ENCODE measurements at regions not wholly inside any gene's neighbourhood (a gene's known extent, or its start where the extent isn't known, plus 50 kb on each side); places are given as distances from the start of the nearest gene placed in this dataset.

DNA sequence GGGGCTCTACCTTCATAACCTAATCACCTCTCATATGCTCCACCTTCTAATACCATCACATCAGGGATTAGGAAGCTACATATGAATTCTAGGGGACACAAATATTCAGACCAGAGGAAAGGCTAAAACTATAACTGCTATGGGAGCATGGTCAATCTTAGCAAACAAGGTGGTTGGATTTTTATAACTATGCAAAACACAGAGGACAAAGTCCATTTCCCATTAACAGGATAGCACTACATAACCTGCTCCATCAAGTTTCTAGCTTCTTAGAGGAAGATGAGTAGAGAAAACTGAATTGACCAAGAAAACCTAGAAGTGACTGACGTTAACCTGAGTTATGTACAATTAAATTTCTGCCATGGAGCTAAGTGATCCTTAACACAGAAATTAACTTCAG is 398.6 kb downstream of the TBL1XR1 start:
- DNase-seq (ENCODE audit: low read depth in 2 of 3, low spot score in 1 of 3): no peak

DNA sequence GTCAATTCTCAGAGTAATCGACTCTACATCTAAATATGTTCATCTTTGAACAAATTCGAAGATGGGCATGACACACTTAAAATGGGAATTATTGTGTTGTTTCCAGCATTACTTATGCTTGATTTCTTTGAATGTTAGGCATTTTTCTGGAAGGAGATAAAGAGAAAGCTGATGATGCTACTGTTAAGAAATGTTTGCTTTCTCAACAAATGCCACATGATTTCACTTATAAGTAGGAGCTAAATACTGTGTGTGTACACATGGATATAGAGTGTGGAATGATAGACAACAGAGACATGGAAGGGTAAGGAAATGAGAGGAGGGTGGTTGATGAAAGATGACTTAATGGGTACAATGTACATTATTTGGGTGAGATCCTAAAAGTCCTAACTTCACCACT is 400.9 kb downstream of the TBL1XR1 start:
- no peak for DNase-seq (ENCODE audit: low read depth in 2 of 3, low spot score in 1 of 3)

DNA sequence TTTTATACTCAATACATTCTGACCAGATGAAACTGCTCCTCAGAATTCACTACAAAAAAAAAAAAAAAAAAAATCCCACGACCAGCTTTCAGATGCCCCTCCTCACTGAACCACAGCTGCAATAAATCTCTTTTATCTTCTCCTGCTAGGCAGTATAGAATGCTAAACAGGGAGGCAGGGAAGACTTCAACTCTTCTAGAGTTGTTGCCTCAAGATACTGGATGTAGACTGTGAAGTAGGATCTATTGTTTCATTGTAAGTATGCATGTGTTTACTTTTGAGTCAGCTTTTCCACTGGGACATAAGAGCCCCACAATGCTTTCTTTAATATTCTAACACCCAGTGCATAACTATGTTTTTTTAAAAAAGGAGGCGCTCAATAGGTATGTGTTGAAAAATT is 401.4 kb downstream of the TBL1XR1 start:
- DNase-seq (ENCODE audit: low read depth in 2 of 3, low spot score in 1 of 3): no peak

DNA sequence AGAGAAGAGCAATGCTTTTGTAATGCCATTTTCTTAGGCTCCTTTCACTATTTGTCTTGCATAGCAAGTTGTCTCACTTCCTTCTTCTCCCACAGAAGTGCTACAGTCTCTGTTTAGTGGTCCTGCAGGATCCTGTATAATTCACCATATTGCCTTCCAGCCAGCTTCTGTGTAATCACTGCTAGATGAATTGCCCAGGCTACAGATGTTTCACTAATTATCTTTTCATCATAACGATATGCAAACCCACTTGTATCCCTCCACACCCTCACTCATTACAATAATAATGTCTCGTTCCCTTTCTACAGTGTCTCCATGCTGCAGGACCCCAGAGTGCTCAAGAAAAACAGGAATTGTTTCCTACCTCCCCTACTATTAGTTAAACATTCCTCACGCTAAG is 402.9 kb downstream of the TBL1XR1 start:
- no peak for DNase-seq (ENCODE audit: low read depth in 2 of 3, low spot score in 1 of 3)

DNA sequence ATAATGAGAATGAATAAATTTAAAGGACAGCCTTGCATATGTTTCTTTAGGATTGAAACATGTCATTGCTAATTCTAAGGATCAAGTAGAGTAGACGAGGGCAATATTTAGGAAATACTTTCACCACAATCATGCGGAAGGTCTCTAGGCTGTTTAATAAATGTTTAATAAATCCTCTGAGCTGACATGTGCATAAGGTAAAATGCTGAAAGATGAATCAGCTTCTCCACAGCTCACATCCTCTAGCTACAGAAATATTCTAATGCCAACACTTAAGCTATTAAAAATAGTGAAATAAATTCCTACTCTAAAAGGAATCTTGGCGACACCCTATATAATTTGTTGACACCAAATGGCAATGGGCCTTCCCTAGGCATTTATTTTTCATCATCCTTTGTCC is 407.3 kb downstream of the TBL1XR1 start:
- no peak for DNase-seq (ENCODE audit: low read depth in 2 of 3, low spot score in 1 of 3)

DNA sequence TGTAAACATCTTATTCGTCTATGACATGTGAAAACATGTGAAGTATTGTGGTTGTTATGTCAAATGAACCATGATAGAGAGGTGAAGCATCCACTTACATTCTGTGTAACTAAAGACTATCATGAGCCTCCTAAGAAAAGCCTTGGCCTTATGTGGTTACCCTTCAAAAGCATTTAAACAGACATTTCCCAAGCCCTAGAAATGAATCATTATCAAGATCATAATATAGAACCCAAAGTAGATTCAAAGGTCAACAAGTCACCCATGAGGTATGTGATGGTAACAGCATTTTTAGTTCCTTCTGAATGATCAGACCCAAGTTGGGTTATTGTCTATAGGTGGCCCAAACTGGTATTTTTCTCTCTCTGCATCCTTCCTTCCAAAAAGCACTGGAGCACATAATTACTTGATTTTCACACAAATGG is 408.0 kb downstream of the TBL1XR1 start:
- no peak for DNase-seq (ENCODE audit: low read depth in 2 of 3, low spot score in 1 of 3)

DNA sequence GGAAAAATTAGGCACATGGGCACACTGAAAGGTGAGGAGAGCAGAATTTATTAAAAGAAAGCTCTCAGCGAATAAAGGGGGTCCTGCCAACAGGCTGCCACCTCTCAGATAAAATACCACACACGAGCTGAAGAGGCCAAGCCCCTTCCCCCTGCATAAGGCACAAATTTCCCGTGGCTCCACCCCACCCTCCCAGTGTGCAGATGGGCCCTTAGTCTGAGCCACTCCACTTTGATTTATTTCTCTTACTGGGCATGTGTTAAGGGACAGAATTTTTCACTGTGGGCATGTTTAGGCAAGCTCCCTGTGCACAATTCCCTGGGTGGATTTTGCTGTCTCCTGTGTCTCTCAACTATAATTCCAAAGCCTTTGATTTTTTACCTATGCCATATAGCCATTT is 409.8 kb downstream of the TBL1XR1 start:
- DNase-seq (ENCODE audit: low read depth in 2 of 3, low spot score in 1 of 3): no peak

DNA sequence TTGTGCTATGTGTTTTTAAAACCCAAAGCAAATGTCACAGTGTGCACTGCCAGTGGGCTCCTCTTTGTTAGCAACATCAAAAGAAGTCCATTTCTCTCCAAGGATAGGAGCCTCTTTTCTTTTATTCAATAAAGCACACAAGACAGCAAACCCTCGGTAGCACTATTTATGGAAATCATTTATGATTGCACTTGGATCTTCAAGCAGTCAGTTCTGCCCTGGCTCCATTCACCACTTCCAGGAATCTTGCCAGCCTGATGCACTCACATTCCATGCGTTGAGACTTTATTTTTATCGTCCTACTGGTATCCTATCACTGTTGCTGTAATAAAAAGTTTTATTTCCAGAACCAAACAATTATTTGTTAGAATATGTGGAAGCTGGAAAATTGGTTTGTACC is 412.1 kb downstream of the TBL1XR1 start:
- no peak for DNase-seq (ENCODE audit: low read depth in 2 of 3, low spot score in 1 of 3)

DNA sequence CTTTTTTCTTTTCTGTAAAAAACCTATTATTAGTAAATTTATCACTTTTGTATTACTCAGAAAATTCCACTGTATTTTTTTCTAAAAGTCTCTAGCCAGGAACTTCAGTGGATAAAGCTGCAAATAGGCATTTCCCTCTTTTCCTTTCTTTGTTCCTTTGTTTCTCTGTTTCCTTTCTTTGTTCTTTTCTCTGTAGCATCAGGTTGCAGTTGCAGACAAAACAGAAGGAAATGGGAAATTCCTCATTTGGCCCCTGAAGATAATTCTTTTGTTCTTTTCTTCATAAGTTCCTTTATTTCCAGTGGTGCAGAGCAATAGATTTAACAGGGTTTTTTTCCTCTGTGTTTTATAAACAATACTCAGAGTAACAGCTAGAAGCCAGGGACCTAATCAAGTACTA is 416.5 kb downstream of the TBL1XR1 start:
- DNase-seq (ENCODE audit: low read depth in 2 of 3, low spot score in 1 of 3): no peak

DNA sequence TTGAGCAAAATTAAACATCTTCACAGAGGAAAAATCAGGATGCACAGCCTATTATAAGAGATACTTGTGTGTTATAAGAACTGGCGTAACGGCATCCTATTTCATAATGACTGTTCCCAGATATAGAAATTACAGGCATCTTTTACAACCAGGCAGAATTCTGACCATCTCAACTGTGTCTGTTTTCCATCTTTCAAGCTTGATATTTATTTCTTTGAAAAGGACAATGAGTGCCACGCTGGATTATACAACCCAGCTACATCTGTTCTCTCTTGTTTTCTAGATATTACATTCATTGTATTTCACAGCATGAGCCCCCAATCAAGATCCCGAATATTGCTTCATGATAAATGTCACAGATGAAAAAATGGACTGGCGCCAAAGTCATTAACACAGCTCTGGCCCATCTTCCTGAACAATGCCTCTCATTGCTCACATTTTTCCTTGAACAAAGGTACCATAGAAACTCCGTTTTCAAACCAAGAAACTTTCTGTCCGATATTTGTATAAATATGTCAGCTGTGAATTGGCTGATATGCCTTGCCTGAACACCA is 420.6 kb downstream of the TBL1XR1 start:
- no peak for DNase-seq (ENCODE audit: low read depth in 2 of 3, low spot score in 1 of 3)

DNA sequence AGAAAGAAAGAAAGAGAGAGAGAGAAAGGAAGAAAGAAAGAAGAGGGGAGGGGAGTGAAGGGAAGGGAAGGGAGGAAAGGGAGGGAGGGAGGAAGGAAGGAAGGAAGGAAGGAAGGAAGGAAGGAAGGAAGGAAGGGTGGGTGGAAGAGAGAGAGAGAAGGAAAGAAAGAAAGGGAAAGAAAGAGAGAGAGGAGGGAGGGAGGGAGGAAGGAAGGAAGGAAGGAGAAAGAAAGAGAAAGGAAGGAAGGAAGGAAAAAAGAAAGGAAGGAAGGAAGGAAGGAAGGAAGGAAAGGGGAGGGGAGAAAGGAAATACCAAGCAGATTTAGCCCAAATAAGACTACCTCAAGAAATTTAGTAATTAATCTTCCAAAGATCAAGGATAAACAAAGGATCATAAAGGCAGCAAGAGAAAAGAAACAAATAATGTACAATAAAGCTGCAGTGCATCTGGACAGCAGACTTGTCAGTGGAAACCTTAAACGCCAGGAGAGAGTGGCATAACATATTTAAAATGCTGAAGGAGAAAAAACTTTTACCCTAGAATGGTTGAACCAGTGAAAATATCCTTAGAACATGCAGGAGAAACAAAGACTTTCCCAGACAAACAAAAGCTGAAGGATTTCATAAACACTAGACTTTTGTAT is 427.6 kb downstream of the TBL1XR1 start:
- no peak for DNase-seq (ENCODE audit: low read depth in 2 of 3, low spot score in 1 of 3)

DNA sequence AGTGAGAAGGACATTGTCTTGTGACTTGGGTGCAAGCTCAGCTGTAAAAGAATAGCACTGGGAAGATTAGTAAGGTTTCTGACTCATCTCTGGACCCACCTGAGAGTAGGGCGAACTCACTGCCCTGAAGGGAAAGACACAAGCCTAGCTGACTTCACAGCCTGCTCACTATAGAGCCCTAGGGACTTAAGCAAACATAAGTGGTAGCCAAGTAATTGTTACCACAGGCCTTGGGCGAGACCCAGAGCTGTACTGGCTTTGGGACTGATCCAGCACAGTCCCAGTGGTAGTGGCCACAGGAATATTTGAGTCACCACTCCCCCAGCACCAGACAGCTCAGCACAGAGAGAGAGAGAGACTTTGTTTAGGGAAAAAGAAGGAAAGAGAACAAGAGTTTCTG is 429.9 kb downstream of the TBL1XR1 start:
- DNase-seq (ENCODE audit: low read depth in 2 of 3, low spot score in 1 of 3): no peak

DNA sequence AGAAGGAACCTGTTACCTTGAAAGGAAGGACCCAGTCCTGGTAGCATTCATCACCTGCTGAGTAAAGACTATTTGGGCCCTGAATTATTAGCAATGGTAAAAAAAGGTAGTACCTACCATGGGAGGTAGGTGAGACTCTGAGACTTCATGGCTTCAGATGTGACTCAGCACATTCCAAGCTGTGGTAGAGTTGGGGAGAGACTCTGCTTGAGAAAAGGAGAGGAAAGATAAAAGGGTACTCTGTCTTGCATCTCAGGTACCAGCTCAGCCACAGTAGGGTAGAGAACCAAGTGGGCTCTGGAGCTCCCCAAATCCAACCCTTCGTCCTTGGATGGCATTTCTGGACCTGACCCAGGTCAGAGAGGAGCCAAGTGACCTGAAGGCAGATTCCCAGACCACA is 430.4 kb downstream of the TBL1XR1 start:
- DNase-seq (ENCODE audit: low read depth in 2 of 3, low spot score in 1 of 3): no peak

DNA sequence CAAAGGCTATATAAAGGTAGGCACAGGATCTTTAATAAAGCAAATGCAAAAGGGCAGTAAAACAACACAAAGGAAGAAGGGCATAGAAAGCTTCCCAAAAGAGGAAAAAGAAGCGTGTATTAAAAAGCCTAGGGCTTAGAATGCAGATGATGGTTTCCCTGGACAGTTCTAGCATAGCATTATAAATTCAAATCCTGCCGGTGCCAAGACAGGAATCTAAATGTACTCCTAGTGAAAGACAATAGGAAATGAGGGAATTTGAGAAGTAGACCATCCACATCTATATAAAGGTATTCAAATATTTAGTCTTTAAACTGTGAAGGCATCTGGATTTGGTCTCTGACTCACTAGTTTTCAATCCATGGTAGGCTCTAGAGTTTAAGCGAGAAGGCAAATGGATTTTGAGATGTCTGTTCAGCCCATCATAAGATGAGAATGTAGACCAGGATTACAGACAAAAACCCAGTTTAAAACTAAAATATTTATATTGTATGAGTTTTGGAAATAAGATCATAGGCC is 431.8 kb downstream of the TBL1XR1 start:
- no peak for DNase-seq (ENCODE audit: low read depth in 2 of 3, low spot score in 1 of 3)

DNA sequence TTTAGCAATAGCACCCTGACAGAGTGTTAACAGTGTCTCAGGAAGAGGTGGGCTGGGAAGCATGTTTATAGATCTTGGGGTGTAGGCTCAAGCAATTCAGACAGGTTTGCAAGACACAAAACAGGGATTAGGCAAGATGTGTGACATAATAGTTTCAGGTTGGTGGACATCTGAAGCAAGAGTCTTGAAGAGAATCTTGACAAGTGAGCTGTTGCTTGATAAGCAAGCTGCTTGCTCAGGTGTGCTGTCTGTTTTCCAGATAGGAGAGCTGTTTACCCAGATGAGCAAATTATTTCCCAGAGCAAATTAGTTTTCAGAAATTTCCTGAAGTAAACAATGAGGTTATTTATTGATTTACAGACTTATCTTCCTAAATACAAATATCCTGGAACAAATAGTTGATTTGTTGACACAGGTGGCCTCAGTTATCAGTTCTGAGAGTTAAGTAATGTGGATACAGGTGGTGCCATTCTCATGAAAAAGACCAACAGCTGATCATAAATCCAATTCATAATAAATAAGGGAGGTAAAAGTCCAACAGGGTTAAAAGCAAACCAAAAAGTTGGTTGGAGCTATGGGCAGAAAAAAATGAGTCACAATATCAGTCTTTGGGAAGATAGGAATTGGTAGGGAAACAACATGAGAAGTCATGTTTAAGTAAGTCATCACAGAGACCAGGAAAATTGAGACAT is 437.3 kb downstream of the TBL1XR1 start:
- DNase-seq (ENCODE audit: low read depth in 2 of 3, low spot score in 1 of 3): no peak

DNA sequence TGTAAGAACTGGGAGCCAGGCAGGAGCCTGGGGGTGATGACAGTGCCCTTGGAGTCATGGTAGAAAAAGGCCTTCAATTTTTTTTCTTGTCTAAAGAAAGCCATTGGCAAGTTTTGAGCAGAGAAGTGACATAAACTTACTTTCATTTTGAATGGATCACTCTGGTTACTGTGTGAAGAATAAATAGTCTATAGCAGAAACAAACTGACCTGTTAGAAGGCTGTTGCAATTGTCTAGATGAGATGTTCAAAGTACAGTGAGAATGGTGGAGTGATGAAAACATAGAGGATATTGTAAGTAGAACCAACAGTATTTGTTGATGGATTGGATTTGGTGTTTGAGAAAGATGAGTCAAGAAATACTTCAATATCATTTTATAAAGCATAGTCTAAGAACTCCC is 439.9 kb downstream of the TBL1XR1 start:
- DNase-seq (ENCODE audit: low read depth in 2 of 3, low spot score in 1 of 3): no peak

DNA sequence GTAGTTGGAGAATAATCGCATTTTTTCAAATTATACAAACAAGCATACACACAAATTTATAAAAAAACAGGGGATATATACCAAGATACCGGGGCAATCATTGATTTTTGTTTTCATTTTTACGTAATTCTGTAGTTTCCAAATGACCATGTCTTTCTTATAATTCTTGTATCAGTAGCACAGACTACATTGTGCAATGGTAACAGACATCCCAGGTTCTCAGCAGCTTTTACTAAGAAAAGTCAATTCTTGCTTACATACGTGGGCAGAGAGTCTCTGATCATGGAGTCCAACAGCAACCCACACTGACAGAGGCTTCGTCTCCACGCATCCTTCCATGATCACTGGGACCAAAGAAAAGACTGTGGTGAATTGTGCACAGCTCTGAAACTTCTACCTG is 441.3 kb downstream of the TBL1XR1 start:
- no peak for DNase-seq (ENCODE audit: low read depth in 2 of 3, low spot score in 1 of 3)

DNA sequence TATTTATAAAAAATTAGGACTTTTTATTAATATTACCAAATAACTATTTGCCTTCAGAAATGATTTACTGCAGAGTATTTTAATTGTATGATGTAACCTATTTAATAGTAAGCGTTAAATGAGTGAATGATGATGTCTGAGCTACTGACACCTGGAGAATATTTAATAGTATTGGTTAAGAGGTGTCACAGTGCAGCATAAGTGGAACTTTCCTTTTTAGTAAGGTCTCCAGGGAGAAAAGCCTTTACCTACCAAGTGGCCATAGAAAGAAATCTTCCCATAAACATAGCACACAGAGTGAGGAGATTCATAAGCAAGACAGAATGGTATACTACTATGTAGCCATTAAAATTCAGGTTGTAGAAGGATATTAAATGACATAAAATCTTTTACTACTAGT is 441.7 kb downstream of the TBL1XR1 start:
- no peak for DNase-seq (ENCODE audit: low read depth in 2 of 3, low spot score in 1 of 3)

DNA sequence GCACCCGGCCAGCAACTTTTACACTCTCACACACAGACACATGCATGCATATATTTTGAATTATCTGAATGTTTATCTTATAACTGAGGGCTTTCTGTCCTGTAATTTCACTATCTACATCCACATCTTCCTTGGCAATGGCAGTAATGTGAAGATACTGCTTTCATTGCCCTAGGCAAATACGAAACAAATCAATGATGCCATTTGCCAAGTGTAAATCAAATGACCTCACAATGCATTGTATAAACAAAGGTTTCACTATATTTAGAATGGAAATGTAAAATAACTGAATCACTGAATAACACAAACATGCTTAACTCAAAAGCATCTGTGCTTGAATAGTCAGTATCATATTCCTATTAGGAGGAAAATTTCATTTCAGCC is 455.6 kb downstream of the TBL1XR1 start:
- DNase-seq (ENCODE audit: low read depth in 2 of 3, low spot score in 1 of 3): no peak

DNA sequence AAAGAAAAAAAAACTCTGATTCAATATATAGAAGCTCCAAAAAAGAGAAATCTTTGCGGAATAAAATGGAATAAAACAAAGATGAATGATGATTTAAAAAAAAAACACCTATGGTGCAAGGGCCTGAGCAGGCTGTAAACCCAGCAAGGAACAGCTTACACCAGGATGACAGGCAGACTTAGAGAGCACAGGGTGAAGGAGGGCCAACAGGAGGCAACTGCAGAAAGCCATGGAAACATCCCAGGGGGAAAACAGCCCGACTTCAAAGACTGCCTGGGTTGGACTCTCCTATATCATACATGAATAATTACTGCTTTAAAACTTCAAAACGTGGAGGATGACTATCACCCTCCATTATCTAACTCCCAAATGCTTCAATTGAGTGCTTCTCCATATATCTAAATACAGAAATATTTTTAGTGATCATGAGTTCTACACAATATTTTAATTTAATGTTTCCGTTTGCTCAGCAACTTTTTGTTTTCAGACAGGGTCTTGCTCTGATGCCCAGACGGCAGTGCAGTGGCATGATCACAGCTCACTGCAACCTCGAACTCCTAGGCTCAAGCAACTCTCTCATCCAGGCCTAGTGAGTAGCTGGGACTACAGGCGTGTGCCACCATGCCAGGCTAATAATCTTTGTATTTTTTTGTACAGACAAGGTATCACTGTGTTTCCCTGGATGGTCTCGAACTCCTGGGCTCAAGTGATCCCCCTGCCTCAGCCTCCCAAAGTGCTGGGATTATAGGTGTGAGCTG is 456.2 kb downstream of the TBL1XR1 start:
- no peak for DNase-seq (ENCODE audit: low read depth in 2 of 3, low spot score in 1 of 3)

DNA sequence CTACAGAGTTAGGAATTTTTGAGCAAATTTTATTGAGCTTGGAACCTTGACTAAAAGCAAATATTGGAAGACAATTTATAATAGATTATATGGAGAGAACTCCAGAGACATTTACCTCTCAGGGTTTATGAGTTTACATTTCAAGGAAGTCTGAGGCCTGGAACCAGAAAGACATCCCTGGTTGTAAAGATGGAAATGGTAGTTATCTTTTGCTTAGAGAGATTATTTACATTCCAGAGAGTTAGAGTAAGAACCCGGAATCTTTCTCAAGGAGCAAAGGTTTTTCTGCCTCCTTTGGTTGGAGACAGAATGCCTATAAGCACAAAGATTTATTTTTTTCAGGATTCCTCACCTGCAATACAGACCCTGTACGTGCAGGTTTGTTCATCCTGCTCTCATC is 458.1 kb downstream of the TBL1XR1 start:
- DNase-seq (ENCODE audit: low read depth in 2 of 3, low spot score in 1 of 3): no peak

Data from stimulated activated CD4-positive, alpha-beta T cell treated with anti-CD3 and anti-CD28 coated beads, Interleukin-12 subunit alpha, Interleukin-12 subunit beta, amount 100 ng/mL, for 48 hours (primary cell).